ENCODE measurements at regions not wholly inside any gene's neighbourhood (a gene's known extent, or its start where the extent isn't known, plus 50 kb on each side); places are given as distances from the start of the nearest gene placed in this dataset.

GRCh38 chr2:177037569-177037968 lies 175.0 kb upstream of the HNRNPA3 start:
- no peak for DNase-seq

- no peak for DNase-seq
These were observed 173.7 kb upstream of the HNRNPA3 start for GRCh38 chr2:177038787-177039484.

GRCh38 chr2:177042311-177042710 lies 170.3 kb upstream of the HNRNPA3 start:
- DNase-seq = no peak

- DNase-seq = no peak
These were observed 167.9 kb upstream of the HNRNPA3 start for GRCh38 chr2:177044671-177045070.

- DNase-seq = no peak
These were observed 163.6 kb upstream of the HNRNPA3 start for GRCh38 chr2:177048981-177049380.

- DNase-seq = no peak
These were observed 161.3 kb upstream of the HNRNPA3 start for GRCh38 chr2:177051278-177051677.

GRCh38 chr2:177052471-177052870 lies 160.1 kb upstream of the HNRNPA3 start:
- no peak for DNase-seq

GRCh38 chr2:177053038-177053437 lies 159.6 kb upstream of the HNRNPA3 start:
- no peak for DNase-seq

GRCh38 chr2:177053716-177054115 lies 158.9 kb upstream of the HNRNPA3 start:
- no peak for DNase-seq

GRCh38 chr2:177056481-177056929 lies 156.1 kb upstream of the HNRNPA3 start:
- no peak for DNase-seq

- no peak for DNase-seq
These were observed 153.8 kb upstream of the HNRNPA3 start for GRCh38 chr2:177058747-177059146.

GRCh38 chr2:177059293-177059692 lies 153.3 kb upstream of the HNRNPA3 start:
- no peak for DNase-seq

GRCh38 chr2:177063331-177063730 lies 149.3 kb upstream of the HNRNPA3 start:
- DNase-seq = no peak

GRCh38 chr2:177064422-177064821 lies 148.2 kb upstream of the HNRNPA3 start:
- no peak for DNase-seq

GRCh38 chr2:177068967-177069366 lies 143.6 kb upstream of the HNRNPA3 start:
- no peak for DNase-seq

- no peak for DNase-seq
These were observed 140.5 kb upstream of the HNRNPA3 start for GRCh38 chr2:177072090-177072489.

- no peak for DNase-seq
These were observed 139.0 kb upstream of the HNRNPA3 start for GRCh38 chr2:177073611-177074010.

GRCh38 chr2:177074099-177074710 lies 138.4 kb upstream of the HNRNPA3 start:
- DNase-seq = no peak

GRCh38 chr2:177075254-177075653 lies 137.3 kb upstream of the HNRNPA3 start:
- DNase-seq = no peak

- DNase-seq = no peak
These were observed 135.9 kb upstream of the HNRNPA3 start for GRCh38 chr2:177076636-177077179.

GRCh38 chr2:177077778-177078177 lies 134.8 kb upstream of the HNRNPA3 start:
- DNase-seq = no peak

GRCh38 chr2:177078416-177078815 lies 134.2 kb upstream of the HNRNPA3 start:
- no peak for DNase-seq

- no peak for DNase-seq
These were observed 133.7 kb upstream of the HNRNPA3 start for GRCh38 chr2:177078855-177079254.

GRCh38 chr2:177080746-177081284 lies 131.8 kb upstream of the HNRNPA3 start:
- DNase-seq = no peak

Measured in CD4-positive, alpha-beta T cell treated with Interleukin-17A for 4 hours (primary cell).